ENCODE measurements at regions not wholly inside any gene's neighbourhood (a gene's known extent, or its start where the extent isn't known, plus 50 kb on each side); places are given as distances from the start of the nearest gene placed in this dataset.

GRCh38 chr2:216756435-216756834, 61.1 kb upstream of the IGFBP5 start:
- TF ChIP-seq CTCF (conservative IDR thresholded peaks at IDR 0.05; ENCODE audit: low read depth, low read length) (no peak), EZH2 (IDR thresholded peaks at IDR 0.05; ENCODE audit: borderline replicate concordance, low read depth, low read length, poor library complexity, severe bottlenecking) (no peak)
- Histone ChIP-seq H3K36me3 (ENCODE audit: insufficient read depth, low read length, poor library complexity, severe bottlenecking) (no peaks in the 10 kb centered on the region), H3K9me3 (ENCODE audit: low read depth, low read length, poor library complexity, severe bottlenecking) (no peaks in the 10 kb centered on the region), H3K4me3 (ENCODE audit: low read depth, low read length, poor library complexity, severe bottlenecking) (no peak overlapping the region), H3K4me1 (ENCODE audit: insufficient read depth, low read length, poor library complexity, severe bottlenecking) (no peaks in the 10 kb centered on the region), H3K27me3 (replicated peaks; ENCODE audit: insufficient read depth, low read depth, low read length, poor library complexity) (no peaks in the 10 kb centered on the region), H3K27ac (ENCODE audit: low read depth, low read length, poor library complexity, severe bottlenecking) (no peak overlapping the region)
- intact Hi-C loops (cut with micrococcal nuclease; ENCODE audit: unreplicated experiment): no loop called here
- POLR2A ChIA-PET (ENCODE audit: low non-redundant PET): interaction anchor here (0.6 kb wide), 1 partner anchor 1238 kb away, joined by 3 read pairs; no protein-coding TSS in a partner anchor
- BruUV-seq (replicated peaks): no TSS peak
- DNase-seq (ENCODE audit: low spot score): no peak
- CTCF ChIA-PET: no interaction called here

GRCh38 chr2:216754812-216755211, 59.5 kb upstream of the IGFBP5 start:
- no peak for DNase-seq (ENCODE audit: low spot score)
- no peaks in the 10 kb centered on the region for H3K36me3 ChIP-seq (ENCODE audit: insufficient read depth, low read length, poor library complexity, severe bottlenecking)
- no peaks in the 10 kb centered on the region for H3K9me3 ChIP-seq (ENCODE audit: low read depth, low read length, poor library complexity, severe bottlenecking)
- H3K4me1 ChIP-seq (ENCODE audit: insufficient read depth, low read length, poor library complexity, severe bottlenecking): no peaks in the 10 kb centered on the region
- TF ChIP-seq CTCF (conservative IDR thresholded peaks at IDR 0.05; ENCODE audit: low read depth, low read length): no peak
- TF ChIP-seq EZH2 (IDR thresholded peaks at IDR 0.05; ENCODE audit: borderline replicate concordance, low read depth, low read length, poor library complexity, severe bottlenecking): no peak
- intact Hi-C loops (cut with micrococcal nuclease; ENCODE audit: unreplicated experiment): no loop called here
- H3K4me3 ChIP-seq (ENCODE audit: low read depth, low read length, poor library complexity, severe bottlenecking): no peak overlapping the region
- ChIA-PET POLR2A (ENCODE audit: low non-redundant PET) (no interaction called here), CTCF (no interaction called here)
- H3K27me3 ChIP-seq (replicated peaks; ENCODE audit: insufficient read depth, low read depth, low read length, poor library complexity): no peaks in the 10 kb centered on the region
- BruUV-seq (replicated peaks): no TSS peak
- H3K27ac ChIP-seq (ENCODE audit: low read depth, low read length, poor library complexity, severe bottlenecking): no peak overlapping the region

- ChIA-PET POLR2A (ENCODE audit: low non-redundant PET) (no interaction called here), CTCF (no interaction called here)
- no TSS peak for BruUV-seq (replicated peaks)
- no peaks in the 10 kb centered on the region for H3K4me1 ChIP-seq (ENCODE audit: insufficient read depth, low read length, poor library complexity, severe bottlenecking)
- TF ChIP-seq EZH2 (IDR thresholded peaks at IDR 0.05; ENCODE audit: borderline replicate concordance, low read depth, low read length, poor library complexity, severe bottlenecking): no peak
- TF ChIP-seq CTCF (conservative IDR thresholded peaks at IDR 0.05; ENCODE audit: low read depth, low read length): no peak
- H3K9me3 ChIP-seq (ENCODE audit: low read depth, low read length, poor library complexity, severe bottlenecking): no peaks in the 10 kb centered on the region
- intact Hi-C loops (cut with micrococcal nuclease; ENCODE audit: unreplicated experiment): no loop called here
- no peak overlapping the region for H3K27ac ChIP-seq (ENCODE audit: low read depth, low read length, poor library complexity, severe bottlenecking)
- no peaks in the 10 kb centered on the region for H3K36me3 ChIP-seq (ENCODE audit: insufficient read depth, low read length, poor library complexity, severe bottlenecking)
- H3K27me3 ChIP-seq (replicated peaks; ENCODE audit: insufficient read depth, low read depth, low read length, poor library complexity): no peaks in the 10 kb centered on the region
- H3K4me3 ChIP-seq (ENCODE audit: low read depth, low read length, poor library complexity, severe bottlenecking): no peak overlapping the region
- no peak for DNase-seq (ENCODE audit: low spot score)
These were observed 59.0 kb upstream of the IGFBP5 start for GRCh38 chr2:216754336-216754735.

All from A673 (cell line).